Liver (tissue), 8 donors: ENCODE measurements at regions not wholly inside any gene's neighbourhood (a gene's known extent, or its start where the extent isn't known, plus 50 kb on each side); places are given as distances from the start of the nearest gene placed in this dataset.

Source experiments
- DNase-seq: peaks from one replicate; pipeline ENCODE4 v3.0.0-alpha.2; 2017; ENCODE audit warnings: low spot score
- H3K27ac ChIP-seq, 2 donors: one replicate each; pipeline ENCODE4 v1.7.0; 2013; ENCODE audit warnings: inconsistent platforms in 2 of 2, low read length in 2 of 2, control low read depth in 1 of 2, low read depth in 1 of 2, mild to moderate bottlenecking in 1 of 2
- H3K27me3 ChIP-seq, 4 donors: one replicate each; pipeline versions ENCODE4 v1.6.1 to v1.7.0; 2013; ENCODE audit warnings: low read length in 3 of 4, inconsistent platforms in 1 of 4, mild to moderate bottlenecking in 1 of 4, moderate library complexity in 1 of 4; ENCODE audit not compliant: control insufficient read depth in 4 of 4, insufficient read depth in 4 of 4
- H3K36me3 ChIP-seq, 4 donors: one replicate each; pipeline versions ENCODE4 v1.6.1 to v1.7.0; 2013; ENCODE audit warnings: low read length in 3 of 4, mild to moderate bottlenecking in 3 of 4, low read depth in 1 of 4, moderate library complexity in 1 of 4; ENCODE audit not compliant: control insufficient read depth in 4 of 4, insufficient read depth in 3 of 4
- H3K4me1 ChIP-seq, 4 donors: one replicate each; pipeline versions ENCODE4 v1.6.1 to v1.7.0; 2013; ENCODE audit warnings: low read length in 3 of 4, mild to moderate bottlenecking in 3 of 4, moderate library complexity in 1 of 4; ENCODE audit not compliant: control insufficient read depth in 4 of 4, insufficient read depth in 4 of 4
- H3K4me3 ChIP-seq, 3 donors: one replicate each; pipeline versions ENCODE4 v1.6.1 to v1.7.0; 2013; ENCODE audit warnings: low read length in 3 of 3, control low read depth in 1 of 3, low read depth in 1 of 3, mild to moderate bottlenecking in 1 of 3
- H3K9ac ChIP-seq, 2 donors: one replicate each; pipeline ENCODE4 v1.7.0; 2013; ENCODE audit warnings: low read length in 2 of 2, mild to moderate bottlenecking in 2 of 2, moderate library complexity in 2 of 2, control low read depth in 1 of 2, low read depth in 1 of 2
- H3K9me3 ChIP-seq, 4 donors: one replicate each; pipeline versions ENCODE4 v1.6.1 to v1.7.0; 2013; ENCODE audit warnings: low read length in 3 of 4; ENCODE audit not compliant: control insufficient read depth in 4 of 4
- ATF3 ChIP-seq: IDR thresholded peaks from 2 replicates; pipeline ENCODE4 v1.6.1; 2016; ENCODE audit warnings: antibody characterized with exemption
- CTCF ChIP-seq: fragments of 150-350 bp; IDR thresholded peaks from 2 replicates; pipeline ENCODE4 v1.5.1; 2017; ENCODE audit warnings: improper control_type of control experiment, low read depth, low read length; ENCODE audit not compliant: missing input control
- EGR1 ChIP-seq, 2 donors: IDR thresholded peaks; 2 replicates each; pipeline ENCODE4 v1.6.1; 2016 to 2018; ENCODE audit warnings: antibody characterized with exemption in 2 of 2, low read depth in 2 of 2
- FOXA1 ChIP-seq: IDR thresholded peaks from 2 replicates; pipeline ENCODE4 v1.6.1; 2016; ENCODE audit warnings: antibody characterized with exemption
- FOXA2 ChIP-seq: IDR thresholded peaks from 2 replicates; pipeline ENCODE4 v1.6.1; 2016; ENCODE audit warnings: antibody characterized with exemption
- GABPA ChIP-seq, 2 donors: IDR thresholded peaks in 1 of 2; conservative IDR thresholded peaks in 1 of 2; 2 replicates each; pipeline ENCODE4 v1.6.1; 2016; ENCODE audit warnings: antibody characterized with exemption in 2 of 2, mild to moderate bottlenecking in 1 of 2, moderate library complexity in 1 of 2
- HNF4A ChIP-seq, 2 donors: conservative IDR thresholded peaks; 2 replicates each; pipeline ENCODE4 v1.6.1; 2016; ENCODE audit warnings: antibody characterized with exemption in 2 of 2, mild to moderate bottlenecking in 2 of 2
- HNF4G ChIP-seq: IDR thresholded peaks from 2 replicates; pipeline ENCODE4 v1.6.1; 2016; ENCODE audit warnings: antibody characterized with exemption
- JUND ChIP-seq, 2 donors: IDR thresholded peaks; 2 replicates each; pipeline ENCODE4 v1.6.1; 2016; ENCODE audit warnings: antibody characterized with exemption in 2 of 2
- MAX ChIP-seq: IDR thresholded peaks from 2 replicates; pipeline ENCODE4 v1.6.1; 2016; ENCODE audit warnings: antibody characterized with exemption
- NR2F2 ChIP-seq: IDR thresholded peaks from 2 replicates; pipeline ENCODE4 v1.6.1; 2016; ENCODE audit warnings: antibody characterized with exemption
- RAD21 ChIP-seq, 2 donors: IDR thresholded peaks; 2 replicates each; pipeline ENCODE4 v1.6.1; 2016; ENCODE audit warnings: antibody characterized with exemption in 2 of 2, mild to moderate bottlenecking in 2 of 2
- REST ChIP-seq: IDR thresholded peaks from 2 replicates; pipeline ENCODE4 v1.6.1; 2016; ENCODE audit warnings: antibody characterized with exemption, mild to moderate bottlenecking
- RXRA ChIP-seq, 2 donors: IDR thresholded peaks; 2 replicates each; pipeline ENCODE4 v1.6.1; 2017 to 2018; ENCODE audit warnings: antibody characterized with exemption in 2 of 2, mild to moderate bottlenecking in 1 of 2
- SP1 ChIP-seq: IDR thresholded peaks from 2 replicates; pipeline ENCODE4 v1.6.1; 2018; ENCODE audit warnings: antibody characterized with exemption, mild to moderate bottlenecking
- TAF1 ChIP-seq: conservative IDR thresholded peaks from 2 replicates; pipeline ENCODE4 v1.6.1; 2016; ENCODE audit warnings: antibody characterized with exemption, mild to moderate bottlenecking
- YY1 ChIP-seq: IDR thresholded peaks from 2 replicates; pipeline ENCODE4 v1.6.1; 2016; ENCODE audit warnings: antibody characterized with exemption, mild to moderate bottlenecking
- ZBTB33 ChIP-seq: IDR thresholded peaks from 2 replicates; pipeline ENCODE4 v1.6.1; 2016; ENCODE audit warnings: antibody characterized with exemption
- WGBS: extraction: QIAGEN DNeasy Blood & Tissue Kit; methylation state at CpG from one replicate; pipeline ENCODE4 v1.1.7; 2013; 5-methylcytosine and 5-hydroxymethylcytosine counted together
- donor health status: healthy.
- donor health status: healthy.
- donor health status: healthy.
- donor health status: healthy.
- donor health status: healthy.

GRCh38 chr11:122033631-122034030 is 82.4 kb downstream of the BLID start:
- no peak for DNase-seq
- Histone ChIP-seq H3K27me3 (no peaks in the 10 kb centered on the region), H3K4me1 (no peaks in the 10 kb centered on the region), H3K36me3 (no peaks in the 10 kb centered on the region), H3K4me3 (no peak overlapping the region), H3K9me3 (peaks cover 0 to under 1% (median 0%) of the 10 kb centered on the region in 4 donors), H3K9ac (no peak overlapping the region), H3K27ac (no peak overlapping the region)
- whole genome bisulfite sequencing = 83% methylated on average over 2 of the region's 2 CpGs
- TF ChIP-seq JUND (IDR thresholded peaks at IDR 0.05) (no peak), HNF4A (conservative IDR thresholded peaks at IDR 0.05) (no peak), REST (no peak), YY1 (no peak), RAD21 (IDR thresholded peaks at IDR 0.05) (no peak), CTCF (no peak), MAX (no peak), SP1 (no peak), RXRA (IDR thresholded peaks at IDR 0.05) (no peak), FOXA1 (no peak), HNF4G (no peak), NR2F2 (no peak), FOXA2 (no peak), GABPA (IDR thresholded peaks at IDR 0.05 in 1 of 2, conservative IDR thresholded peaks at IDR 0.05 in 1 of 2) (no peak), ZBTB33 (no peak), EGR1 (IDR thresholded peaks at IDR 0.05; ENCODE audit: low read depth in 2 of 2) (no peak), TAF1 (no peak), ATF3 (no peak)

- Histone ChIP-seq H3K36me3 (no peaks in the 10 kb centered on the region), H3K4me1 (no peaks in the 10 kb centered on the region), H3K27me3 (no peaks in the 10 kb centered on the region), H3K4me3 (no peak overlapping the region), H3K9me3 (peaks cover 0 to 1% (median 0%) of the 10 kb centered on the region in 4 donors), H3K27ac (no peak overlapping the region), H3K9ac (no peak overlapping the region)
- DNase-seq = no peak
- 71% methylated on average over 2 of the region's 2 CpGs for WGBS
- no peak for TF ChIP-seq ATF3
- no peak for TF ChIP-seq GABPA (IDR thresholded peaks at IDR 0.05 in 1 of 2, conservative IDR thresholded peaks at IDR 0.05 in 1 of 2)
- no peak for TF ChIP-seq FOXA1
- no peak for TF ChIP-seq TAF1
- TF ChIP-seq CTCF = no peak
- no peak for TF ChIP-seq EGR1 (IDR thresholded peaks at IDR 0.05; ENCODE audit: low read depth in 2 of 2)
- no peak for TF ChIP-seq HNF4A (conservative IDR thresholded peaks at IDR 0.05)
- TF ChIP-seq REST = no peak
- no peak for TF ChIP-seq NR2F2
- no peak for TF ChIP-seq MAX
These were observed 82.8 kb downstream of the BLID start for GRCh38 chr11:122033193-122033592.
